Stimulated activated CD4-positive, alpha-beta T cell treated with anti-CD3 and anti-CD28 coated beads, Interleukin-4, amount 100 ng/mL, for 4 hours (primary cell): ENCODE measurements at regions not wholly inside any gene's neighbourhood (a gene's known extent, or its start where the extent isn't known, plus 50 kb on each side); places are given as distances from the start of the nearest gene placed in this dataset.

Source experiments
- DNase-seq, 2 experiments: peaks; one replicate each; pipeline ENCODE4 v3.0.0-alpha.2; 2020

DNA sequence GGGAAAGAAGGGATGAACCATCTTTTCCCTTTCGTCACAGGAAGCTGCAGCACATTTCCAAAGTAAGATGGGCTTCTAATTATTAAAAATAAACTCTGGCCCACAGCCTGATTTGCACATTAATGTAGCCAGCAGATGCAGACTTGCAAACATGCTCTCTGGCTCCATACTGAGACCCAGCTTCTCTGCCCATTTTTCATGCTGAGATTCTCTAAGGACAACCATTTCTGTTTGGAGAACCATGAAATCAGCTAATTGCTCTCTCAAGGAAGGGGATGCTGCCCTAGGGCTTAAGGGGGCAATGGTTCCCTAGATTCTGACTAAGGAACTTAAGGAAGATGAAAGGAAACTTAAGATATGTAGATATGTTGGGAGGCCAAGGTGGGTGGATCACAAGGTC is 63.0 kb upstream of the CES5A start:
- no peak for DNase-seq

DNA sequence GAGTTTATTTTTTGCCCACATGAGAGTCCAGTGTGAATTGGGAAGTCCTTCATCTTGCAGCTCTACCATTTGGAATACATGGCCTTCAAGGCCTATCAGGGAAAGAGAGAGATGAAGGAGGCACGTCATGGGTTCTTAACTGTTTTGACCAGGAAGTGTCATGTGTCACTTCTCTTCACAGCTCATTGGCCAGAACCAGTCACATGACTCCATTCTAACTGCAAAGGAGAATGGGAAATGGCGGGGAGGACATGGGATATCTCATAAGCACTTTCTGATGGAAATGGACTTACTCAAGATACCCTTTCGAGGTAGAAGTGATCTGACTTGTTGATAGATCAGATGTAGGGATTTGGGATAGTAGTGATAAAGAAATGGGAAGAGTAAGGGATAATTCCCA is 57.9 kb upstream of the CES5A start:
- DNase-seq: no peak

DNA sequence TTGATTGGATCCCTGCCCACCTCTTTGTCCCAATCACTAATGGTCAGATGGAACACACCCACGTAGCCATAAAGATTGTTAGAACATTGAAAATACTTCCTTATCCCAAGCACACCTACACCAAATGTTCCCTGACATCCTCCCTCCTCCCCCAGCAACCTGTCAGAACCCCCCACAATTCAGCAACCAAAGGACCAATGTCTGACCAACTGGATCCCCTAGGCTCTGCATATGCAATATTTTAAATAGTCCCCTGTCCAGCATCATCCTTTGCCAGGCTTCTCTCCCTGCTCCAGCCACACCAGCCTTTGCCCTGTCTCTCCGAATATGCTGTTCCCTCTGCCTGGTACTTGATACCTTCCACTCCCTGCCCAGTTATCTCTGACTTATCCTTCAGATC is 54.9 kb upstream of the CES5A start:
- no peak for DNase-seq

GRCh38 chr16:55929181-55929580 is 54.0 kb upstream of the CES5A start:
- no peak for DNase-seq

GRCh38 chr16:55925242-55925641 is 50.1 kb upstream of the CES5A start:
- no peak for DNase-seq
